ENCODE measurements at regions not wholly inside any gene's neighbourhood (a gene's known extent, or its start where the extent isn't known, plus 50 kb on each side); places are given as distances from the start of the nearest gene placed in this dataset.

DNA sequence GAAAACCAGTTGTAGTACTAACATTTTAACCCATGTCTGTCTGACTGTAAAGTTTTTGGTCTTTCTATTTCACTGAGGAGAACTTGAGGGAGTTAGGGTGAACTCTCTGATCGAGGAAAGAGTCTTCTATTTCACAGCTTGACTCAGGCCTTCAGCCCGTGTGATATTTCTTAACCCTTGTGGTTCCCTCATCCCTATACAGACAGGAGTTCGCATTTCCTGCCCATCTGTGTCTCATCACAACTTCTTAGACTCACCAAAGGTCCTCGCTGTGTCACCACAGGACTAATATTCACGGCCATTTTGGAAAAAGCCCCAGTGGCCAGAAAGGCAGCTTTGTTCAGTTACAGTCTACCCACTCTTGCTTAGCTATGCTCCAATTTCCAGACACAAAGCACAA, 172.8 kb downstream of the FAM181B start:
- Histone ChIP-seq H3K18ac (ENCODE audit: low read depth in 1 of 2, low read length in 2 of 2) (no peak overlapping the region), H4K8ac (ENCODE audit: low read length) (no peak overlapping the region), H2BK120ac (ENCODE audit: low read depth, low read length) (no peak overlapping the region), H3K4ac (ENCODE audit: low read depth in 1 of 2, low read length in 2 of 2) (no peak overlapping the region), H3K4me3 (ENCODE audit: insufficient read depth in 1 of 2, low read depth in 1 of 2, low read length in 2 of 2) (no peak overlapping the region), H3K27ac (ENCODE audit: low read length, poor library complexity, severe bottlenecking) (no peak overlapping the region), H2AFZ (ENCODE audit: low read depth, low read length) (no peak overlapping the region), H2BK5ac (ENCODE audit: low read depth, low read length, poor library complexity, severe bottlenecking) (no peak overlapping the region), H2BK15ac (ENCODE audit: low read depth, poor library complexity, severe bottlenecking) (no peak overlapping the region), H3K9me3 (ENCODE audit: control insufficient read depth, low read length) (no peaks in the 10 kb centered on the region), H3K4me1 (ENCODE audit: control insufficient read depth, insufficient read depth, low read depth, low read length) (no peaks in the 10 kb centered on the region), H2BK12ac (ENCODE audit: low read length in 2 of 2) (no peak overlapping the region), H3K27me3 (ENCODE audit: control insufficient read depth in 1 of 2, insufficient read depth in 1 of 2, low read length in 2 of 2) (no peaks in the 10 kb centered on the region), H3K79me1 (replicated peaks; ENCODE audit: low read length, poor library complexity, severe bottlenecking) (no peaks in the 10 kb centered on the region), H3K4me2 (ENCODE audit: low read length, poor library complexity, severe bottlenecking) (no peak overlapping the region), H2AK5ac (ENCODE audit: low read length, severe bottlenecking) (no peak overlapping the region), H4K91ac (ENCODE audit: low read length) (no peak overlapping the region), H3K9ac (ENCODE audit: low read length) (no peak overlapping the region), H3K14ac (ENCODE audit: low read length in 2 of 2) (no peak overlapping the region), H3K36me3 (ENCODE audit: control insufficient read depth in 1 of 2, insufficient read depth in 2 of 2, low read depth in 1 of 2, low read length in 2 of 2) (no peaks in the 10 kb centered on the region), H3K23ac (ENCODE audit: low read length in 2 of 2) (no peak overlapping the region)
- 46% methylated on average over 5 of the region's 5 CpGs for WGBS
- no peak for DNase-seq

DNA sequence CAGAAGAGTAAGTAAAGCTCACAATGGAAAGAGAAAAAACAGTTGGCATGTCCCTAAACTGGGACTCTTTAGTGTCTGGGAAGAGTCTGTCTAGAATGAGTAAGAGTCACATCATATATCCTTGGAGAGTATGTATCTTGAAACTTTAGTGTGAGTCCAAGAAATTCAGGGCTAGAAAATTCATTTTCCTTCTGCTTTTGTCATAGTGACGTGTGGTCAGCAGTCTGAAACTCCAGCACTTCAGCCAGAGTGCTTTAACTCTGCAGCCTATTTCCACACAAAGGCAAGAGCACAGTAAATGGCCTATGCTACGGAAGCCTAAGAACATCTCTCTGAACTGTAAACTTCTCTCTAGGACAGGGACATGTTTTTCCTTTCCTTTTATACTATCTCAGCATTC, 174.1 kb downstream of the FAM181B start:
- Histone ChIP-seq H2AFZ (ENCODE audit: low read depth, low read length) (no peak overlapping the region), H3K4me3 (ENCODE audit: insufficient read depth in 1 of 2, low read depth in 1 of 2, low read length in 2 of 2) (no peak overlapping the region), H3K9ac (ENCODE audit: low read length) (no peak overlapping the region), H3K4ac (ENCODE audit: low read depth in 1 of 2, low read length in 2 of 2) (no peak overlapping the region), H4K8ac (ENCODE audit: low read length) (no peak overlapping the region), H3K79me1 (replicated peaks; ENCODE audit: low read length, poor library complexity, severe bottlenecking) (no peaks in the 10 kb centered on the region), H3K4me2 (ENCODE audit: low read length, poor library complexity, severe bottlenecking) (no peak overlapping the region), H3K27me3 (ENCODE audit: control insufficient read depth in 1 of 2, insufficient read depth in 1 of 2, low read length in 2 of 2) (no peaks in the 10 kb centered on the region), H4K91ac (ENCODE audit: low read length) (no peak overlapping the region), H2AK5ac (ENCODE audit: low read length, severe bottlenecking) (no peak overlapping the region), H3K9me3 (ENCODE audit: control insufficient read depth, low read length) (no peaks in the 10 kb centered on the region), H2BK12ac (ENCODE audit: low read length in 2 of 2) (no peak overlapping the region), H3K4me1 (ENCODE audit: control insufficient read depth, insufficient read depth, low read depth, low read length) (no peaks in the 10 kb centered on the region), H2BK120ac (ENCODE audit: low read depth, low read length) (no peak overlapping the region), H2BK5ac (ENCODE audit: low read depth, low read length, poor library complexity, severe bottlenecking) (no peak overlapping the region), H2BK15ac (ENCODE audit: low read depth, poor library complexity, severe bottlenecking) (no peak overlapping the region), H3K36me3 (ENCODE audit: control insufficient read depth in 1 of 2, insufficient read depth in 2 of 2, low read depth in 1 of 2, low read length in 2 of 2) (no peaks in the 10 kb centered on the region), H3K23ac (ENCODE audit: low read length in 2 of 2) (no peak overlapping the region), H3K27ac (ENCODE audit: low read length, poor library complexity, severe bottlenecking) (no peak overlapping the region), H3K18ac (ENCODE audit: low read depth in 1 of 2, low read length in 2 of 2) (no peak overlapping the region), H3K14ac (ENCODE audit: low read length in 2 of 2) (no peak overlapping the region)
- 41% methylated on average over 2 of the region's 2 CpGs for WGBS
- DNase-seq, result no peak

DNA sequence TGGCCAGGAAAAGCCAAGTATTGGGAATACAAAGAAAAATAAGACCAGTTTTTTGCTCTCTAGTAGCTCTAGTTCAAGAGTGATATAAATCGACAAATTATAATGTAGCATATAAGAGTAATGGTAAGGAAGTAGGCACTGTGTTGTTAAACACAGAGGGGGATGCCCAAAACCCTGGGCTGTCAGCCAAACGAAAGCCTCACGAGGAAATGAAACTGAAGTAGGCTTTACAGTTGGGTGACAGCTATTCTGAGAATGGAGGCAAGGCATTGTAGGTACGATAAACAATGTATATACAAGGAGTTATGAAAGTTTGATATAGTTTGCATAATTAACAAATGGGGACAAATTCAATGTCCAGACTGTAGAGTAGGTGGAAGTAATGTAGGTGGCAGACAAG, 176.4 kb downstream of the FAM181B start:
- no peak overlapping the region for H2AFZ ChIP-seq (ENCODE audit: low read depth, low read length)
- H2BK120ac ChIP-seq (ENCODE audit: low read depth, low read length), result no peak overlapping the region
- no peak overlapping the region for H2AK5ac ChIP-seq (ENCODE audit: low read length, severe bottlenecking)
- H2BK12ac ChIP-seq (ENCODE audit: low read length in 2 of 2), result no peak overlapping the region
- H2BK15ac ChIP-seq (ENCODE audit: low read depth, poor library complexity, severe bottlenecking), result no peak overlapping the region
- H3K27ac ChIP-seq (ENCODE audit: low read length, poor library complexity, severe bottlenecking), result no peak overlapping the region
- H4K91ac ChIP-seq (ENCODE audit: low read length), result no peak overlapping the region
- DNase-seq, result no peak
- H3K4me2 ChIP-seq (ENCODE audit: low read length, poor library complexity, severe bottlenecking), result no peak overlapping the region
- H3K4ac ChIP-seq (ENCODE audit: low read depth in 1 of 2, low read length in 2 of 2), result no peak overlapping the region
- H3K79me1 ChIP-seq (replicated peaks; ENCODE audit: low read length, poor library complexity, severe bottlenecking), result no peaks in the 10 kb centered on the region
- WGBS, result 79% methylated on average over 4 of the region's 4 CpGs
- H3K14ac ChIP-seq (ENCODE audit: low read length in 2 of 2), result no peak overlapping the region
- H3K23ac ChIP-seq (ENCODE audit: low read length in 2 of 2), result no peak overlapping the region
- no peaks in the 10 kb centered on the region for H3K9me3 ChIP-seq (ENCODE audit: control insufficient read depth, low read length)
- H2BK5ac ChIP-seq (ENCODE audit: low read depth, low read length, poor library complexity, severe bottlenecking), result no peak overlapping the region
- no peaks in the 10 kb centered on the region for H3K27me3 ChIP-seq (ENCODE audit: control insufficient read depth in 1 of 2, insufficient read depth in 1 of 2, low read length in 2 of 2)
- no peak overlapping the region for H4K8ac ChIP-seq (ENCODE audit: low read length)
- no peak overlapping the region for H3K18ac ChIP-seq (ENCODE audit: low read depth in 1 of 2, low read length in 2 of 2)
- H3K4me3 ChIP-seq (ENCODE audit: insufficient read depth in 1 of 2, low read depth in 1 of 2, low read length in 2 of 2), result no peak overlapping the region
- H3K4me1 ChIP-seq (ENCODE audit: control insufficient read depth, insufficient read depth, low read depth, low read length), result no peaks in the 10 kb centered on the region
- no peak overlapping the region for H3K9ac ChIP-seq (ENCODE audit: low read length)
- no peaks in the 10 kb centered on the region for H3K36me3 ChIP-seq (ENCODE audit: control insufficient read depth in 1 of 2, insufficient read depth in 2 of 2, low read depth in 1 of 2, low read length in 2 of 2)

DNA sequence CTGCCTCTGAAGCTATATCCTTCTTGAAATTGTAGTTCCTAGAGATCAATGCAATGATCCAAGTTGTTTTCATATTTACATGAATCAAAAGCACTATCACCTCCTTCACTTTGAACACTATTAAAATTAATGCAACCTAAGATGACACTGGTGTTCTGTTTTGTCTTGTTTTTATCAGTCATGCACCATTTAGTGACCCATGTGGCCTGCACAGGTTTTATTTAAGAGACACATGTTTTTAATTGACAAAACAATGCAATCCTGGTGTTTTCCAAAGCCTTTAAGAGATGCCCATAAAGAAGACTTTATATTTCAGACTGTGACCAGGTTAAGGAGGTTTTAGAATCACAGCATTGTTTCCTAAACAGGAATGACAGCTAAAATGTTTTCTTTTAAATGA, 177.5 kb downstream of the FAM181B start:
- H3K27ac ChIP-seq (ENCODE audit: low read length, poor library complexity, severe bottlenecking), result no peak overlapping the region
- no peaks in the 10 kb centered on the region for H3K79me1 ChIP-seq (replicated peaks; ENCODE audit: low read length, poor library complexity, severe bottlenecking)
- H2BK5ac ChIP-seq (ENCODE audit: low read depth, low read length, poor library complexity, severe bottlenecking), result no peak overlapping the region
- H3K9me3 ChIP-seq (ENCODE audit: control insufficient read depth, low read length), result no peaks in the 10 kb centered on the region
- no peak overlapping the region for H3K18ac ChIP-seq (ENCODE audit: low read depth in 1 of 2, low read length in 2 of 2)
- H2AK5ac ChIP-seq (ENCODE audit: low read length, severe bottlenecking), result no peak overlapping the region
- H2AFZ ChIP-seq (ENCODE audit: low read depth, low read length), result no peak overlapping the region
- H3K27me3 ChIP-seq (ENCODE audit: control insufficient read depth in 1 of 2, insufficient read depth in 1 of 2, low read length in 2 of 2), result no peaks in the 10 kb centered on the region
- no peak overlapping the region for H3K9ac ChIP-seq (ENCODE audit: low read length)
- H3K4me3 ChIP-seq (ENCODE audit: insufficient read depth in 1 of 2, low read depth in 1 of 2, low read length in 2 of 2), result no peak overlapping the region
- no peaks in the 10 kb centered on the region for H3K4me1 ChIP-seq (ENCODE audit: control insufficient read depth, insufficient read depth, low read depth, low read length)
- H3K14ac ChIP-seq (ENCODE audit: low read length in 2 of 2), result no peak overlapping the region
- no peak overlapping the region for H3K4me2 ChIP-seq (ENCODE audit: low read length, poor library complexity, severe bottlenecking)
- H3K36me3 ChIP-seq (ENCODE audit: control insufficient read depth in 1 of 2, insufficient read depth in 2 of 2, low read depth in 1 of 2, low read length in 2 of 2), result no peaks in the 10 kb centered on the region
- no peak overlapping the region for H2BK15ac ChIP-seq (ENCODE audit: low read depth, poor library complexity, severe bottlenecking)
- no peak overlapping the region for H2BK120ac ChIP-seq (ENCODE audit: low read depth, low read length)
- H2BK12ac ChIP-seq (ENCODE audit: low read length in 2 of 2), result no peak overlapping the region
- no peak for DNase-seq
- H3K4ac ChIP-seq (ENCODE audit: low read depth in 1 of 2, low read length in 2 of 2), result no peak overlapping the region
- no peak overlapping the region for H3K23ac ChIP-seq (ENCODE audit: low read length in 2 of 2)
- H4K91ac ChIP-seq (ENCODE audit: low read length), result no peak overlapping the region
- no peak overlapping the region for H4K8ac ChIP-seq (ENCODE audit: low read length)
